Chondrocyte (in vitro differentiated cells): ENCODE measurements at regions not wholly inside any gene's neighbourhood (a gene's known extent, or its start where the extent isn't known, plus 50 kb on each side); places are given as distances from the start of the nearest gene placed in this dataset.

Source experiments
- DNase-seq: peaks from one replicate; pipeline ENCODE4 v3.0.0; 2021; ENCODE audit warnings: mixed read lengths, low spot score
- H3K27ac Mint-ChIP-seq: one replicate; pipeline ENCODE4 v1.8.0; 2021; ENCODE audit warnings: mild to moderate bottlenecking, moderate library complexity, mixed read lengths; ENCODE audit not compliant: unreplicated experiment
- H3K27me3 Mint-ChIP-seq: 2 replicates; pipeline ENCODE4 v1.8.0; 2021; ENCODE audit warnings: low read depth, mixed read lengths
- H3K36me3 Mint-ChIP-seq: 2 replicates; pipeline ENCODE4 v1.8.0; 2021; ENCODE audit warnings: low read depth, mixed read lengths
- H3K4me1 Mint-ChIP-seq: 2 replicates; pipeline ENCODE4 v1.8.0; 2021; ENCODE audit warnings: low read depth, mild to moderate bottlenecking, mixed read lengths
- H3K4me3 Mint-ChIP-seq: one replicate; pipeline ENCODE4 v1.8.0; 2021; ENCODE audit warnings: mild to moderate bottlenecking, moderate library complexity, mixed read lengths; ENCODE audit not compliant: unreplicated experiment
- H3K9me3 Mint-ChIP-seq: 2 replicates; pipeline ENCODE4 v1.8.0; 2021; ENCODE audit warnings: low read depth, mixed read lengths
- TF ChIP-seq, protein P1 (sequence below): fragments of 200-600 bp; sonication (generic); IDR thresholded peaks from 2 replicates; pipeline ENCODE4 v1.5.0; 2021; ENCODE audit warnings: antibody characterized with exemption, mild to moderate bottlenecking, moderate library complexity

DNA sequence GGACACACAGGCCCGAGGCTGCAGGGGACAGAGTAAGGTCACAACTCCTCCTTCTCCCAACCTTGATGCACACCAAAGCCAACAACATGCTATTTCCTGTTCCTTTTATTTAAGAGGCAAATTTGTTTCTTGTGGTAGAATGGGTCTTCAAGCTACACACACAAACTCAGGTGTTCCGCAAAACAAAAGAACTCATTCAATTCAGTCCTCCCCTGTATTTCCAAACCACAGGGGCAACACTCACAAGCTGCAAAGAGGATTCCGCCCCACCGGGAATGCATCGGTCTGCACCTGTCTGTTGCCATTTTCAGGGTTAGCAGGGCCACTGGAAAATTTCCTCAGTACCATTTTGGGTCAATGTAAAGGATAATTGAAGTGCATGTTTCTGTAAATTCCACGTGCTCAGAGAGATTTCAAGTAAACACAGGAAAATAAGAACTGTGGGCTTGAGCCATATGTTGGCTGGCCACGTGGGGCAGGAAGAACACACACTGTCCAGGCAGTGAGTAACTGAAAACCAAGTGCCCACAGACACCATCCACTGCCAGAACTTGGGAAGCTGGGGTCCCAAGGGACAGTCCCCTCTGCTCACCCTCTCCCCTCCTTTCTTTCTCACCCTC, 145.2 kb upstream of the ERG start:
- Mint-ChIP-seq H3K27me3 (peaks cover 2% of the 10 kb centered on the region), H3K27ac (no peak overlapping the region), H3K4me1 (peaks cover 70% of the 10 kb centered on the region), H3K36me3 (peaks cover 9% of the 10 kb centered on the region), H3K9me3 (peaks cover 4% of the 10 kb centered on the region), H3K4me3 (no peak overlapping the region)
- TF ChIP-seq, protein P1, sequence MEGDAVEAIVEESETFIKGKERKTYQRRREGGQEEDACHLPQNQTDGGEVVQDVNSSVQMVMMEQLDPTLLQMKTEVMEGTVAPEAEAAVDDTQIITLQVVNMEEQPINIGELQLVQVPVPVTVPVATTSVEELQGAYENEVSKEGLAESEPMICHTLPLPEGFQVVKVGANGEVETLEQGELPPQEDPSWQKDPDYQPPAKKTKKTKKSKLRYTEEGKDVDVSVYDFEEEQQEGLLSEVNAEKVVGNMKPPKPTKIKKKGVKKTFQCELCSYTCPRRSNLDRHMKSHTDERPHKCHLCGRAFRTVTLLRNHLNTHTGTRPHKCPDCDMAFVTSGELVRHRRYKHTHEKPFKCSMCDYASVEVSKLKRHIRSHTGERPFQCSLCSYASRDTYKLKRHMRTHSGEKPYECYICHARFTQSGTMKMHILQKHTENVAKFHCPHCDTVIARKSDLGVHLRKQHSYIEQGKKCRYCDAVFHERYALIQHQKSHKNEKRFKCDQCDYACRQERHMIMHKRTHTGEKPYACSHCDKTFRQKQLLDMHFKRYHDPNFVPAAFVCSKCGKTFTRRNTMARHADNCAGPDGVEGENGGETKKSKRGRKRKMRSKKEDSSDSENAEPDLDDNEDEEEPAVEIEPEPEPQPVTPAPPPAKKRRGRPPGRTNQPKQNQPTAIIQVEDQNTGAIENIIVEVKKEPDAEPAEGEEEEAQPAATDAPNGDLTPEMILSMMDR, result no peak
- no peak for DNase-seq

DNA sequence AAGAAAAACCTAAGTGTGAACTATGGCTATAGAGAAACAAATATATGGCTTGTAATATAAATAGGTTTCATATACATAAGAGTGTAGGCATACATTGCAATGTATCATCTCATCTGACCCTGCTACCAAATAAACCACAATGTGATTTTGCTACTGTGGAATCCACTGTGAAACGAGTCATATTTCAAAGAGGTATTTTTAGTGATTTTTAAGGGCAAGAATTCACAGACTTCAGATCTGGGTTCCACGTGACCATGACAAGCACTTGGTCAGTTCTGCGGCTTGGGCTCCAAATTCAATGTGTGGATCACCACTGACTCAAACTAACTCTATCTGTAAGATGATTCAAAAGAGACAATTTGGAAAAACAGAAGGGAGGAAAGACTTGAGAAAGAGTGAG, 147.0 kb upstream of the ERG start:
- peaks cover 3% of the 10 kb centered on the region for H3K9me3 Mint-ChIP-seq
- TF ChIP-seq, protein P1, result no peak
- H3K4me3 Mint-ChIP-seq, result no peak overlapping the region
- peak overlapping the region; percentile 91 for H3K27ac Mint-ChIP-seq
- peaks cover 64% of the 10 kb centered on the region for H3K4me1 Mint-ChIP-seq
- H3K36me3 Mint-ChIP-seq, result peaks cover 9% of the 10 kb centered on the region
- H3K27me3 Mint-ChIP-seq, result peaks cover 2% of the 10 kb centered on the region
- DNase-seq, result no peak

DNA sequence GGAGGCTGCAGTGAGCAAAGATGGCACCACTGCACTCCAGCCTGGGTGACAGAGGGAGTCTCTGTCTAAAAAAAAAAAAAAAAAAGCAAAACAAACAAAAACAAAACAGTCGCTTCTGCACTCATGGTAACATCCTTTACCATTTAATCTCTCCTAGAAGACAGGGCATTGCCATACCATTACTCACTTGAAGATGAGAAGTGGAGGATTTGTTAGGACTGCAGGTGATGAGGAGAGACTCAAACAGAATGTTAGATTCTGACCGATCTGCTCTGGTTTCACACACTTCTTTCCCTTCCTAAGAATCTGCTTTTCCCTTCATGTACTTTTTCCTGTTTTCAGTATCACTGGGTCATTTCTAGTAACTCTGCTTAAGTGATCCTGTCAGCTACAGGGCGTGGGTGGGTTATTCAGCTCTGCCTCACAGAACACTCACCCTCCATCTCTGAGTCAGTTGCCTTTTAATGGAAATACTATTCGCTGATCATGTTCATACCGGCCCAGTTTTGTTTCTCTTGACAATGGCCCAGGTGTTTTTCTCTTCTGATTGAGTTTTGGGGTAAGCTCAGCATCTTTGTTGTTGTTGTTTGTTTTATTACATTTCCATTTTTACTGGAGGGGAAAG, 148.0 kb upstream of the ERG start:
- no peak for DNase-seq
- H3K27ac Mint-ChIP-seq, result peak overlapping the region; percentile 91

DNA sequence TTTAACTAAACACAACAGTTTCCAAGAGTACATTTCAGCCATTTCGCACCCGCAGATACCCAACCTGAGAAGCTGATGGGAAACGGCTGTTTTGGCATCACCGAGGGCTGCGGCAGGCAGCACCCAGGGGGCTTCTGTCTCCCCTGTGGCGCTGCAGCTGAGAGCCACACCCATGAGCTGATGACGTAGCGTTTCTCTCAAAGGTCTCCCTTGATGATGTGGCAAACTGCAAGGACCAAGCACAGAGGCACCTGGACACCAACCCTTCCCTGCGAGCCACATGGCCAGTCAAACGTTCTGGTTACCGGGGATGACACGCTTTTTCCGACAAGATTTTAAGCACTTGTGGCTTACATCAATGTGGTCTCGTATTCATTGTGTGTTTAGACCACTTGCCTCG, 150.8 kb upstream of the ERG start:
- TF ChIP-seq, protein P1, result no peak
- Mint-ChIP-seq H3K9me3 (no peaks in the 10 kb centered on the region), H3K4me3 (no peak overlapping the region), H3K27me3 (no peaks in the 10 kb centered on the region), H3K4me1 (peaks cover 57% of the 10 kb centered on the region), H3K27ac (no peak overlapping the region), H3K36me3 (peaks cover 8% of the 10 kb centered on the region)
- no peak for DNase-seq

More for the DNA sequence above, 148.0 kb upstream of the ERG start:
- Mint-ChIP-seq H3K4me3 (no peak overlapping the region), H3K4me1 (peaks cover 66% of the 10 kb centered on the region), H3K27me3 (no peaks in the 10 kb centered on the region), H3K9me3 (no peaks in the 10 kb centered on the region), H3K36me3 (peaks cover 6% of the 10 kb centered on the region)
- TF ChIP-seq, protein P1, result no peak

DNA sequence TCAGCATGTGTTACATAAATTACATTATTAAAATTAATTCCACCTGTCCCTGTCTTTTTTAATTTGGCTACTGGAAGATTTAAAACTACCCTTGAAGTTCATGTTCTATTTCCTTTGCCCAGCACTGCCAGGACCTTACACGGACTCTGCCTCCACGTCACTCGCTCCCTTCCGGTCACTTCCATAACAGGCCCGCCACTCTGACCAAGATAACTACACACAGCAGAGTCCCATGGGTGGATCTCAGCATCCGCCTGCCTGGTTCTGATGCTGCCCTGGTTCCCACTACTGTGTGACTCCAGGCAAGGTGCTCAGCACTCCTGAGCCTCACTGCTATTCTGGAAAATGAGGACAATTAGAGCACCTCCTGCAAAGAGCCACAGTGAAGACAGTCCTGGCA, 153.3 kb upstream of the ERG start:
- Mint-ChIP-seq H3K4me1 (peaks cover 42% of the 10 kb centered on the region), H3K27me3 (no peaks in the 10 kb centered on the region), H3K4me3 (no peak overlapping the region), H3K9me3 (no peaks in the 10 kb centered on the region), H3K27ac (no peak overlapping the region), H3K36me3 (peaks cover 5% of the 10 kb centered on the region)
- DNase-seq, result no peak
- TF ChIP-seq, protein P1, result no peak
